H9 (cell line): ENCODE measurements at regions not wholly inside any gene's neighbourhood (a gene's known extent, or its start where the extent isn't known, plus 50 kb on each side); places are given as distances from the start of the nearest gene placed in this dataset.

ENCODE experiments used
- DNase-seq: peaks from one replicate; pipeline ENCODE4 v3.0.0-alpha.2; 2017
- H2AFZ ChIP-seq: one replicate; pipeline ENCODE4 v1.6.1; 2013; ENCODE audit warnings: mild to moderate bottlenecking, low read length, control low read depth, moderate library complexity
- H2AK5ac ChIP-seq: 2 replicates; pipeline ENCODE4 v1.6.1; 2013; ENCODE audit warnings: low read length, control low read depth, mixed read lengths; ENCODE audit not compliant: insufficient read length
- H2BK120ac ChIP-seq: one replicate; pipeline ENCODE4 v1.6.1; 2013; ENCODE audit warnings: low read depth, mild to moderate bottlenecking, low read length, control low read depth, inconsistent platforms; ENCODE audit not compliant: poor library complexity, severe bottlenecking
- H2BK12ac ChIP-seq: 2 replicates; pipeline ENCODE4 v1.6.1; 2013; ENCODE audit warnings: low read length, control low read depth, mixed read lengths, low read depth; ENCODE audit not compliant: insufficient read length
- H2BK15ac ChIP-seq: 2 replicates; pipeline ENCODE4 v1.6.1; 2013; ENCODE audit warnings: low read depth, low read length, control low read depth
- H2BK20ac ChIP-seq: one replicate; pipeline ENCODE4 v1.6.1; 2013; ENCODE audit warnings: low read depth, mild to moderate bottlenecking, low read length, control low read depth, inconsistent platforms; ENCODE audit not compliant: poor library complexity, severe bottlenecking
- H2BK5ac ChIP-seq: 2 replicates; pipeline ENCODE4 v1.6.1; 2013; ENCODE audit warnings: low read length, control low read depth, mixed read lengths; ENCODE audit not compliant: insufficient read length
- H3K14ac ChIP-seq: 2 replicates; pipeline ENCODE4 v1.6.1; 2013; ENCODE audit warnings: low read length, control low read depth; ENCODE audit not compliant: insufficient read depth
- H3K18ac ChIP-seq: 2 replicates; pipeline ENCODE4 v1.6.1; 2013; ENCODE audit warnings: low read depth, mild to moderate bottlenecking, mixed read lengths, low read length, control low read depth; ENCODE audit not compliant: insufficient read length
- H3K23ac ChIP-seq: 2 replicates; pipeline ENCODE4 v1.6.1; 2013; ENCODE audit warnings: low read length, control low read depth, mixed read lengths, low read depth; ENCODE audit not compliant: insufficient read length
- H3K23me2 ChIP-seq: 2 replicates; pipeline ENCODE4 v1.6.1; 2013; ENCODE audit warnings: low read depth, mild to moderate bottlenecking, mixed read lengths, low read length, control low read depth; ENCODE audit not compliant: insufficient read length, poor library complexity, severe bottlenecking
- H3K27ac ChIP-seq: 2 replicates; pipeline ENCODE4 v1.5.1; 2013; ENCODE audit warnings: low read length, control low read depth, mixed read lengths, low read depth; ENCODE audit not compliant: insufficient read length
- H3K27me3 ChIP-seq: 2 replicates; pipeline ENCODE4 v1.6.1; 2013; ENCODE audit warnings: low read length, control low read depth, inconsistent platforms; ENCODE audit not compliant: insufficient read depth
- H3K4ac ChIP-seq: 2 replicates; pipeline ENCODE4 v1.6.1; 2013; ENCODE audit warnings: low read depth, mild to moderate bottlenecking, control low read depth, inconsistent platforms, low read length, moderate library complexity
- H3K4me1 ChIP-seq: 2 replicates; pipeline ENCODE4 v1.6.1; 2013; ENCODE audit warnings: low read length, control low read depth, inconsistent platforms; ENCODE audit not compliant: insufficient read depth
- H3K4me2 ChIP-seq: 2 replicates; pipeline ENCODE4 v1.6.1; 2013; ENCODE audit warnings: low read length, control low read depth, mixed read lengths; ENCODE audit not compliant: insufficient read length, insufficient read depth
- H3K56ac ChIP-seq: 2 replicates; pipeline ENCODE4 v1.6.1; 2013; ENCODE audit warnings: low read depth, mild to moderate bottlenecking, mixed read lengths, low read length, control low read depth; ENCODE audit not compliant: insufficient read length
- H3K79me1 ChIP-seq: 2 replicates; pipeline ENCODE4 v1.6.1; 2013; ENCODE audit warnings: low read depth, mild to moderate bottlenecking, moderate library complexity, low read length, control low read depth, inconsistent platforms; ENCODE audit not compliant: insufficient read depth, poor library complexity, severe bottlenecking
- H3K79me2 ChIP-seq: 2 replicates; pipeline ENCODE4 v1.6.1; 2013; ENCODE audit warnings: low read length, control low read depth, inconsistent platforms; ENCODE audit not compliant: insufficient read depth
- H3K9ac ChIP-seq: 2 replicates; pipeline ENCODE4 v1.6.1; 2013; ENCODE audit warnings: low read length, control low read depth, mixed read lengths; ENCODE audit not compliant: insufficient read length; ENCODE audit errors: extremely low read depth
- H3K9me3 ChIP-seq: one replicate; pipeline ENCODE4 v1.6.1; 2013; ENCODE audit warnings: low read depth, low read length, inconsistent platforms; ENCODE audit not compliant: control insufficient read depth
- H3T11ph ChIP-seq: one replicate; pipeline ENCODE4 v1.6.1; 2013; ENCODE audit warnings: mild to moderate bottlenecking, low read length, control low read depth, inconsistent platforms
- H4K20me1 ChIP-seq: one replicate; pipeline ENCODE4 v1.6.1; 2013; ENCODE audit not compliant: control insufficient read depth, insufficient read length, insufficient read depth
- H4K5ac ChIP-seq: 2 replicates; pipeline ENCODE4 v1.6.1; 2013; ENCODE audit warnings: low read depth, mild to moderate bottlenecking, mixed read lengths, low read length, control low read depth; ENCODE audit not compliant: insufficient read length
- H4K8ac ChIP-seq: replicated peaks from 2 replicates; pipeline ENCODE4 v1.6.1; 2013; ENCODE audit warnings: low read length, control low read depth, mixed read lengths, low read depth; ENCODE audit not compliant: insufficient read length
- H4K91ac ChIP-seq: 2 replicates; pipeline ENCODE4 v1.6.1; 2013; ENCODE audit warnings: low read depth, mild to moderate bottlenecking, moderate library complexity, mixed read lengths, low read length, control low read depth; ENCODE audit not compliant: insufficient read length
- H3K27ac Mint-ChIP-seq, 3 experiments: 2 replicates in 2 of 3; 3 replicates in 1 of 3; pipeline ENCODE4 v1.8.0; 2020 to 2021; ENCODE audit warnings: mixed read lengths in 3 of 3, mild to moderate bottlenecking in 1 of 3, moderate library complexity in 1 of 3
- H3K27me3 Mint-ChIP-seq: 2 replicates; pipeline ENCODE4 v1.8.0; 2021; ENCODE audit warnings: low read depth, mild to moderate bottlenecking, moderate library complexity, mixed read lengths
- H3K36me3 Mint-ChIP-seq, 3 experiments: 2 replicates in 2 of 3; 3 replicates in 1 of 3; pipeline ENCODE4 v1.8.0; 2020 to 2021; ENCODE audit warnings: low read depth in 3 of 3, mixed read lengths in 3 of 3; ENCODE audit not compliant: insufficient read depth in 1 of 3
- H3K4me1 Mint-ChIP-seq, 2 experiments: 2 replicates each; pipeline ENCODE4 v1.8.0; 2020; ENCODE audit warnings: mixed read lengths in 2 of 2
- H3K4me3 Mint-ChIP-seq, 2 experiments: 2 replicates in 1 of 2; 3 replicates in 1 of 2; pipeline ENCODE4 v1.8.0; 2020 to 2021; ENCODE audit warnings: mild to moderate bottlenecking in 2 of 2, mixed read lengths in 2 of 2, moderate library complexity in 1 of 2
- H3K9me3 Mint-ChIP-seq, 2 experiments: 2 replicates in 1 of 2; 3 replicates in 1 of 2; pipeline ENCODE4 v1.8.0; 2020; ENCODE audit warnings: mild to moderate bottlenecking in 2 of 2, mixed read lengths in 2 of 2, moderate library complexity in 1 of 2
- WGBS: extraction: QIAGEN DNeasy Blood & Tissue Kit; methylation state at CpG from one replicate; pipeline ENCODE4 v1.1.7; 2013; ENCODE audit warnings: missing lambda C conversion rate, low lambda C conversion rate, mixed read lengths; ENCODE audit not compliant: insufficient read length; ENCODE audit errors: extremely low coverage; 5-methylcytosine and 5-hydroxymethylcytosine counted together
- TF ChIP-seq, protein P1 (sequence below): fragments of 200-600 bp; sonication (generic); conservative IDR thresholded peaks from 3 replicates; pipeline ENCODE4 v1.8.0; 2021; ENCODE audit warnings: antibody characterized with exemption, mild to moderate bottlenecking

DNA sequence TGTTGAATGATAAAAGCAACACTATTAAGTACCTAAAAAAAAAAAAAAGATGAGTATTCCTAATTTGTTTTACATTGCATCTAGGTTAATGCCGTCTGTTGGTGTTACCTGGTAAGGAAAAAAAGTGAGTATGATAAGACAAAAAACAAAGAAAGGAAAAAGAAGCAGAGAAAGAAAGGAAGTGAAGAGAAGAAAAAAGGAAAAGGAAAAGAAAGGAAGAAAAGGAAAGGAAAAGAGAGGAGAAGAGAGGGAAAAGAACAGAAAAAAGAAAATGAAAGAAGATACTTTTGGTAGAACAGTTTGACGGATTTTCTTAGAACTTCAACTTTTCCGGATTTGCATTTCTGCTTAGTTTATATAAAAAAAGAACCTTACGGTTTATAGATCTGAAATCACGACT, 387.9 kb downstream of the METTL4 start:
- no peak overlapping the region for H3K4ac ChIP-seq
- H2AFZ ChIP-seq = no peak overlapping the region
- no peak overlapping the region for H3K14ac ChIP-seq
- no peak overlapping the region for H4K8ac ChIP-seq
- H3K18ac ChIP-seq = no peak overlapping the region
- no peak overlapping the region for H2BK120ac ChIP-seq
- Mint-ChIP-seq H3K27me3 (no peaks in the 10 kb centered on the region), H3K4me3 (no peak overlapping the region), H3K4me1 (no peaks in the 10 kb centered on the region), H3K27ac (no peak overlapping the region; a peak in 2 of 7 replicates), H3K9me3 (no peaks in the 10 kb centered on the region; a peak in 1 of 5 replicates), H3K36me3 (no peaks in the 10 kb centered on the region; a peak in 1 of 7 replicates)
- no peaks in the 10 kb centered on the region for H3K23me2 ChIP-seq
- no CpG with 5 or more reads among the region's 5 CpGs for WGBS
- no peak overlapping the region for H4K91ac ChIP-seq
- no peak overlapping the region for H4K5ac ChIP-seq
- H2BK5ac ChIP-seq = no peak overlapping the region
- H3K56ac ChIP-seq = no peak overlapping the region
- H3K27me3 ChIP-seq = no peaks in the 10 kb centered on the region
- H4K20me1 ChIP-seq = no peaks in the 10 kb centered on the region
- H3K79me2 ChIP-seq = no peaks in the 10 kb centered on the region
- no peaks in the 10 kb centered on the region for H3K9me3 ChIP-seq
- no peak overlapping the region for H3T11ph ChIP-seq
- no peaks in the 10 kb centered on the region for H3K4me1 ChIP-seq
- DNase-seq = no peak
- no peak overlapping the region for H3K9ac ChIP-seq
- H3K79me1 ChIP-seq = no peaks in the 10 kb centered on the region
- no peak overlapping the region for H2AK5ac ChIP-seq
- TF ChIP-seq, protein P1, sequence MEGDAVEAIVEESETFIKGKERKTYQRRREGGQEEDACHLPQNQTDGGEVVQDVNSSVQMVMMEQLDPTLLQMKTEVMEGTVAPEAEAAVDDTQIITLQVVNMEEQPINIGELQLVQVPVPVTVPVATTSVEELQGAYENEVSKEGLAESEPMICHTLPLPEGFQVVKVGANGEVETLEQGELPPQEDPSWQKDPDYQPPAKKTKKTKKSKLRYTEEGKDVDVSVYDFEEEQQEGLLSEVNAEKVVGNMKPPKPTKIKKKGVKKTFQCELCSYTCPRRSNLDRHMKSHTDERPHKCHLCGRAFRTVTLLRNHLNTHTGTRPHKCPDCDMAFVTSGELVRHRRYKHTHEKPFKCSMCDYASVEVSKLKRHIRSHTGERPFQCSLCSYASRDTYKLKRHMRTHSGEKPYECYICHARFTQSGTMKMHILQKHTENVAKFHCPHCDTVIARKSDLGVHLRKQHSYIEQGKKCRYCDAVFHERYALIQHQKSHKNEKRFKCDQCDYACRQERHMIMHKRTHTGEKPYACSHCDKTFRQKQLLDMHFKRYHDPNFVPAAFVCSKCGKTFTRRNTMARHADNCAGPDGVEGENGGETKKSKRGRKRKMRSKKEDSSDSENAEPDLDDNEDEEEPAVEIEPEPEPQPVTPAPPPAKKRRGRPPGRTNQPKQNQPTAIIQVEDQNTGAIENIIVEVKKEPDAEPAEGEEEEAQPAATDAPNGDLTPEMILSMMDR = no peak
- no peak overlapping the region for H2BK15ac ChIP-seq
- H3K23ac ChIP-seq = no peak overlapping the region
- H2BK12ac ChIP-seq = no peak overlapping the region
- H3K27ac ChIP-seq = no peak overlapping the region
- no peak overlapping the region for H3K4me2 ChIP-seq
- no peak overlapping the region for H2BK20ac ChIP-seq
